ENCODE measurements at regions not wholly inside any gene's neighbourhood (a gene's known extent, or its start where the extent isn't known, plus 50 kb on each side); places are given as distances from the start of the nearest gene placed in this dataset.

GRCh38 chr6:132028029-132028428 lies 76.9 kb upstream of the CCN2 start:
- ChIA-PET RAD21 (ENCODE audit: low non-redundant PET in 1 of 2, low total read pairs in 2 of 2, uncharacterized antibody in 2 of 2, unreplicated experiment in 2 of 2) (no interaction called here), CTCF (no interaction called here), POLR2A (no interaction called here)
- no peak for ATAC-seq
- H3K79me2 ChIP-seq (ENCODE audit: insufficient read depth, low read length), result no peaks in the 10 kb centered on the region
- intact Hi-C loops (cut with micrococcal nuclease), result no loop called here
- no peak overlapping the region for H3K9ac ChIP-seq (ENCODE audit: low read length)
- no TSS peak for BruUV-seq (replicated peaks)
- H3K27me3 ChIP-seq (ENCODE audit: insufficient read depth, low read length), result no peaks in the 10 kb centered on the region
- H2AFZ ChIP-seq (ENCODE audit: low read depth, low read length, poor library complexity, severe bottlenecking), result no peak overlapping the region
- DNase-seq (ENCODE audit: low read depth, low spot score), result no peak
- H3K4me2 ChIP-seq (ENCODE audit: low read length), result no peak overlapping the region
- H4K20me1 ChIP-seq (ENCODE audit: insufficient read depth), result no peaks in the 10 kb centered on the region
- H3K4me3 ChIP-seq (replicated peaks in 1 of 2; ENCODE audit: low read depth in 1 of 2, low read length in 2 of 2), result no peak overlapping the region
- no peaks in the 10 kb centered on the region for H3K36me3 ChIP-seq (ENCODE audit: control insufficient read depth in 1 of 2, insufficient read depth in 2 of 2, low read length in 2 of 2)
- no peaks in the 10 kb centered on the region for H3K9me2 ChIP-seq (ENCODE audit: insufficient read depth)
- TF ChIP-seq EZH2 (IDR thresholded peaks at IDR 0.05) (no peak), ATF3 (IDR thresholded peaks at IDR 0.05) (no peak), POLR2A (IDR thresholded peaks at IDR 0.05; ENCODE audit: borderline replicate concordance, extremely low read depth, insufficient read depth, insufficient read length) (no peak), FOSL1 (IDR thresholded peaks at IDR 0.05; ENCODE audit: low read depth) (no peak), ELF1 (IDR thresholded peaks at IDR 0.05; ENCODE audit: borderline replicate concordance, low read depth) (no peak), YY1 (IDR thresholded peaks at IDR 0.05; ENCODE audit: extremely low read depth, insufficient replicate concordance, low read depth, low read length) (no peak), ZBTB33 (IDR thresholded peaks at IDR 0.05; ENCODE audit: extremely low read depth, insufficient replicate concordance, low read length) (no peak), SRF (IDR thresholded peaks at IDR 0.05; ENCODE audit: low read depth) (no peak), ZFX (IDR thresholded peaks at IDR 0.05) (no peak), CEBPB (IDR thresholded peaks at IDR 0.05; ENCODE audit: low read depth) (no peak), SIN3A (IDR thresholded peaks at IDR 0.05; ENCODE audit: low read depth) (no peak)
- TF ChIP-seq, protein P1, sequence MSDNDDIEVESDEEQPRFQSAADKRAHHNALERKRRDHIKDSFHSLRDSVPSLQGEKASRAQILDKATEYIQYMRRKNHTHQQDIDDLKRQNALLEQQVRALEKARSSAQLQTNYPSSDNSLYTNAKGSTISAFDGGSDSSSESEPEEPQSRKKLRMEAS (IDR thresholded peaks at IDR 0.05), result no peak
- no peak overlapping the region for H3K27ac ChIP-seq (ENCODE audit: low read depth, low read length)
- no peaks in the 10 kb centered on the region for H3K9me3 ChIP-seq (ENCODE audit: control insufficient read depth in 1 of 2, insufficient read depth in 1 of 2, low read depth in 1 of 2, low read length in 2 of 2)
- H3K4me1 ChIP-seq (ENCODE audit: control insufficient read depth in 1 of 2, insufficient read depth in 2 of 2, low read length in 2 of 2), result no peaks in the 10 kb centered on the region

Data from HCT116 (cell line).